Epithelial cell of esophagus (primary cell): ENCODE measurements at regions not wholly inside any gene's neighbourhood (a gene's known extent, or its start where the extent isn't known, plus 50 kb on each side); places are given as distances from the start of the nearest gene placed in this dataset.

ENCODE experiments used
- DNase-seq: peaks from one replicate; pipeline ENCODE4 v3.0.0; 2010; ENCODE audit warnings: low read depth
- H3K4me3 ChIP-seq: 2 replicates; pipeline ENCODE4 v1.5.1; 2011; ENCODE audit warnings: mild to moderate bottlenecking, low read length, control low read depth
- CTCF ChIP-seq: IDR thresholded peaks from 2 replicates; pipeline ENCODE4 v1.5.1; 2011; ENCODE audit warnings: low read depth, mild to moderate bottlenecking, low read length, control low read depth, inconsistent platforms; ENCODE audit not compliant: insufficient read depth; ENCODE audit errors: missing control alignments

- no peak overlapping the region for H3K4me3 ChIP-seq
- DNase-seq: no peak
These were observed 104.3 kb upstream of the RAB12 start for GRCh38 chr18:8504880-8505435.

GRCh38 chr18:8506251-8507049, 102.8 kb upstream of the RAB12 start:
- no peak overlapping the region for H3K4me3 ChIP-seq
- no peak for DNase-seq
- TF ChIP-seq CTCF: no peak

More at GRCh38 chr18:8504880-8505435, 104.3 kb upstream of the RAB12 start:
- no peak for TF ChIP-seq CTCF

GRCh38 chr18:8507361-8507760, 101.9 kb upstream of the RAB12 start:
- H3K4me3 ChIP-seq: no peak overlapping the region
- DNase-seq: no peak
- TF ChIP-seq CTCF: peak; percentile 13

- peak; percentile 21 for DNase-seq
- TF ChIP-seq CTCF: no peak
- no peak overlapping the region for H3K4me3 ChIP-seq
These were observed 101.1 kb upstream of the RAB12 start for GRCh38 chr18:8507915-8508705.

- no peak for TF ChIP-seq CTCF
- H3K4me3 ChIP-seq: no peak overlapping the region
- no peak for DNase-seq
These were observed 96.0 kb upstream of the RAB12 start for GRCh38 chr18:8513249-8513648.

- TF ChIP-seq CTCF: no peak
- no peak overlapping the region for H3K4me3 ChIP-seq
- no peak for DNase-seq
These were observed 94.8 kb upstream of the RAB12 start for GRCh38 chr18:8514409-8514808.
